GM18502 (cell line): ENCODE measurements at regions not wholly inside any gene's neighbourhood (a gene's known extent, or its start where the extent isn't known, plus 50 kb on each side); places are given as distances from the start of the nearest gene placed in this dataset.

Source experiments
- ATAC-seq: cut with Tn5 transposase; IDR thresholded peaks from one replicate; pipeline ENCODE4 v1.9.1; 2021; ENCODE audit warnings: mild to moderate bottlenecking; ENCODE audit not compliant: unreplicated experiment, poor library complexity

GRCh38 chr14:44036248-44036647 lies 470.8 kb downstream of the FSCB start:
- no peak for ATAC-seq

DNA sequence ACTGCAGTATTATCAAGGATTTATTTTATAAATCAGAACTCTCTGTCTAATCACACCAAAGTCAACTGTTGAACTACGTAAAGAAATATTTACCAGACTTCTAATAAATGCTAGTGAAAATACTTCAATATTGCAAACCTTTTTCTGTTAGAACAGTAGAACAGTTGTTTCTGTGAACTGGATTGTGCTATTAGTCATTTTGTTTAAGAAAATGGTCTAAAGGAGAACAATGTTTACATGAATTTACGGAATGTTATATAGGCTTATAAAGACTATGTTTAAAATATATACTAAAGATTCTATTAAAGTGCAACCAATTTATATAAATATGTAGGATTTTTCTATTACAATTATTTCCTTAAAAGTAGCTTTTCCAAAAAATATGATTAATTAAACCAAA lies 471.4 kb downstream of the FSCB start:
- no peak for ATAC-seq

DNA sequence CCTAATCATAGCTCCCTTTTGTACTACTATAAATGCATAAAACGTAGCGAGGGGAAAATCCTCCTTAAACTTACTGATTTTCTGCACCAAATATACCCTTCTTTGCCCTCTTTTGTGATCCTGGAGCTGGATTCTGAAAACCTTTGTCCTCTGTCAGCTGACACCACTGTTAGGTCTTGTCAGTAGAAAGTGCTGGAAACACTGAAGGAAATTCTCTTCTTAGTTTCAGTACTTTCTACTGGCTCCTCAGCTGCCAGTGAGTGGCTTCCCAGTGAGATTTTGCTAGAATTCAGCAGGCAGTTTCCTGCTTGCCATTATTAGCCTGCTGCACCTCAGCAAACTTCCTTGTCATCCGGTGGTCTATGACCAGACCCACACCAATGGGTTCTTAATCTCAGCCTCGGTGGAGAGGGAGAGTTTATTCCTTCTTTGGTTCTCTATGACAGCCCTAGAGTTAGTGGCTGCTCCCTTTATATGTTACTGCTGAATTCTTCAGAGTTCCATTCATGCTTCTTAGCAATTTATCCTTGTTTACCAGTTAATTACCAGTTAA lies 476.2 kb downstream of the FSCB start:
- no peak for ATAC-seq

- no peak for ATAC-seq
Observed at GRCh38 chr14:44029933-44030332, 477.1 kb downstream of the FSCB start.

GRCh38 chr14:44027397-44027796 lies 479.7 kb downstream of the FSCB start:
- no peak for ATAC-seq

DNA sequence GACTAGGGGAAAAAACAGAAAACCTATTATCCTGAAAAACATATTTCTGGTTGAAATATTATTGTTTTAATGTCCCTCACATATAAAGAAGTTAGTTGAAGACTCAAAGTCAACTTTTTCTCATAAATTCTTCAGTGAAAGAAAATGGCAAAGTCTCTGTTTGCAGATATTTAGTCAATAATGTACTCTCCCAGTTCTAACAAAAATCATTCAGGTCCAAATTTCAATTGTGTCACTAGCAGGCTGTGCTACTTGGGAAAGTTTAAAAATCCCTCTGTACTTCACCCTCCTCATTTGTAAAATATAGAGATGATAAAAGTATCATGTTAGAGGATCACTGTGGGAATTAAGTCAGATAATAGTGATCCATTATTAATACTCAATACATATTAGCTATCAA lies 496.5 kb downstream of the FSCB start:
- no peak for ATAC-seq

GRCh38 chr14:44010071-44010470 lies 497.0 kb downstream of the FSCB start:
- ATAC-seq = no peak

GRCh38 chr14:44009642-44010041 lies 497.4 kb downstream of the FSCB start:
- ATAC-seq = no peak

DNA sequence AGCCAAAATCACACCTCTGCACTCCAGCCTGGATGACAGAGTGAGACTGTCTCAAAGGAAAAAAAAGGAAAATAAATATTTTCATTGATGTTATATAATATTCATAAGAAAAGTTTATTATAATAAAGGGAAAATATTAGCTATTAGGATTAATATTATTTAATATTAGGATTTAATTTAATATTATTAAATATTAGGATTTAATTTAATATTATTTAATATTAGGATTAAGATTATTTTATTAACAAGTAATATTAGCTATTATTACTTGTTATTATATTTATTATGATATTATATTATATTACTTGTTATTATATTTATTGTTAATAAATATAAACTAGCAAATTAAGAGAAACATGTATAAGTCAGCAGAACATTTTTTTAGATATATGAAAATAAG lies 518.1 kb downstream of the FSCB start:
- ATAC-seq = no peak

DNA sequence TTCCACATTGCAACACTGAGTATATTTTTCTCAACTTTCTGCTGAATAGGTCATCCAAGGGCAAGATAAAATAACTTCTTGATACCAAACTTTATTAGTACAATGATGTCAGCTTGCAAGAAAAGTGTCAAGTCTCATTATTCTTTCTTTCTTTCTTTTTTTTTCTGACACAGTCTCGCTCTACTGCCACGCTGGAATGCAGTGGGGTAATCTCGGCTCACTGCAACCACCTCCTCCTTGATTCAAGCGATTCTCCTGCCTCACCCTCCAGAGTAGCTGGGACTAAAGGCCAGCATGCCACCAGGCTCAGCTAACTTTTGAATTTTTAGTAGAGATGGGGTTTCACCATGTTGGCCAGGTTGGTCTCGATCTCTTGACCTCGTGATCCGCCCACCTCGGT lies 523.4 kb downstream of the FSCB start:
- ATAC-seq = no peak

GRCh38 chr14:43981135-43981768 lies 525.8 kb downstream of the FSCB start:
- ATAC-seq = no peak

DNA sequence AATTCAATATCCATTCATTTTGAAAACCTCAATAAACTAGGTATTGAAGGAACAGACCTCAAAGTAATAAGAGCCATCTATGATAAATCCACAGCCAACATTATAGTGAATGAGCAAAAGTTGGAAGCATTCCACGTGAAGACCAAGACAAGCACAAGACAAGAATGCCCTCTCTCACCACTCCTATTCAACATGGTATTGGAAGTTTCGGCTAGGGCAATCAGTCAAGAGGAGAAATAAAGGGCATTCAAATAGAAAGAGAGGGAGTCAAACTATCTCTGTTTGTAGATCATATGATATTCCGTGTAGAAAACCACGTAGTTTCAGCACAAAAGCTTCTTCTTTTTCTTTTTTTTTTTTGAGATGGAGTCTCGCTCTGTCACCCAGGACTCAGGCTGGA lies 550.3 kb downstream of the FSCB start:
- no peak for ATAC-seq

DNA sequence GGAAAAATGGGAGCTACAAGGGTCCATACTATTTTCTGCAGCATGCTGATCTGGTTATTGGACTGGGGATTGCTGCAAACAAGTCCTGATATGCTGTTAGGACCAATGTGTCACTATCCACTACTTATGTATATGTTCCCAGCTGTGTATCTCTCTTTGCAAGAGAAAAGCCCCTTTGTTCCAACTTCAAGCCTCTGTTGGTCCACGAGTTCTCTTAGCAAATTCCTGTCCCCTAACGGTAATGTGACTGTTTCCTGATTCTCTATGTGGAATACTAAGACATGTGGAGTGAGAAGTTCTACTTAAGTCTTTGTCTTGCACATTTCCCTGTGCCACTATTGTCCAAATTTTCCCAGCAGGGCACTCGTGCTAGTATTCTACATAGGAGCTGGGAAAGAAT lies 557.7 kb downstream of the FSCB start:
- ATAC-seq = no peak

DNA sequence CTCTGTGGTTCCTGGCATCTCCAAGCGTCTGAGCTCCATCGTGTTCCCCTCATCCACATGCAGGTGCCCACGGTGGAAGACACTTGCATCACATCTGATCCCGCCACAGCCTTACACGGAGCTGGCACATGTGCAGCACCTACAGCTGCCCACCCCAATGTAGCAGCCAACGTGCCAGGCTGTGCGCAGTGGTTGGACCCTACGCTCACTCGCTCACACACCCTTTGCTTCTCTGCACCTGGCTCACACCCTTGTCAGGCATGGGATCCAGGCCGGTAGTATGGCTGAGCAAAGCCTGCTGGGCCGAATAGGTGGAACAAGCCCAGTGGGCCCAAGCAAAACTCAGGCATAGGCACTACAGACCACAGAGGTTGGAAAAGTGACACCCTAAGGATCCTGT lies 567.2 kb downstream of the FSCB start:
- ATAC-seq = no peak

DNA sequence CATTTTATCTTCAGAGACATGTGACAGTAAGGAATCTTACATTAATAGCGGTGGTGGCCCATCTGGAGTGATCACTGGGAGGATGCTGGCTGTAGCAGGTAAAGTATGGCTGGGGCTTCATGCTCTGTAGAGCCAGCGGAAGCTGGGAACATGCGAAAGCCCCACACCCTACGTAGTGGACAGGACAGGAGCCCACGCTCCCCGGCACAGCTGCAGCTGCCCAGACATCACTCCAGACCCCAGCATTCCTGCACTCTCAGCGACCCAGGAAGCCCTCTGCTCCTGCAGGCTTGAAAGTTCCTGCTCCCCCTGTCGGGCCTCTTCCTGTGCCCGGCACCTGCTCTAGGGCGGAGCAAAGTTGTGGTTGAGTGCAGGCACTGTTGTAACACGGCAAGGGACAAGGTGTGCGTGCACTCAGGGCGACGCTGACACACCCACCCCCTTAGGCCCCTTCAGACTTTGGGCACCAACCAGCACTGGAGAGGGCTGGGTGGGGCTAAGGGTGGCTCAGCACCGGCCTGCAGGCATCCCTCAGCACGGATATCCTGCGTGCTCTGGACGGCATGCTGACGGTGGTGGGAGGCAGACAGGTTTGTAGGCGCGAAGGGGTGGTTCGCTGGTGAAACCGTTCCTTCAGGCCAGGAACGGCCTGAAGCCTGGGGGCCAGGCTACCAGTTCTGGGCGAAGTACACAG lies 568.3 kb downstream of the FSCB start:
- no peak for ATAC-seq

- no peak for ATAC-seq
Observed at GRCh38 chr14:43937001-43937400, 570.1 kb downstream of the FSCB start.

DNA sequence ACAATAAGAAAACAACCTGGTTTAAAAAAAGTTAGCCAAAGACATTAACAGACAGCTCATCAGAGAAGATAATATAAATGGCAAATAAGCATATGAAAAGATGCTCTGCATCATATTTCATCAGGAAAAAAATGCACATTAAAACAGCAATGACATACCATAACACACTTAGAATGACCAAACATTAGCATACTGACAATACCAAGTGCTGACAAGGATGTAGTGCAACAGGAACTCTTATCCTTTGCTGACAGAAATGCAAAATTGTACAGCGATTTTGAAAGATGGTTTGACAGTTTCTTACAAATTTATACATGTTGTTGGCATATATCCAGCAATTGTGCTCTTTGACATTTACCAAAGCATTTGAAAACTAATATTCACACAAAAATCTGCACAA lies 573.0 kb downstream of the FSCB start:
- no peak for ATAC-seq

DNA sequence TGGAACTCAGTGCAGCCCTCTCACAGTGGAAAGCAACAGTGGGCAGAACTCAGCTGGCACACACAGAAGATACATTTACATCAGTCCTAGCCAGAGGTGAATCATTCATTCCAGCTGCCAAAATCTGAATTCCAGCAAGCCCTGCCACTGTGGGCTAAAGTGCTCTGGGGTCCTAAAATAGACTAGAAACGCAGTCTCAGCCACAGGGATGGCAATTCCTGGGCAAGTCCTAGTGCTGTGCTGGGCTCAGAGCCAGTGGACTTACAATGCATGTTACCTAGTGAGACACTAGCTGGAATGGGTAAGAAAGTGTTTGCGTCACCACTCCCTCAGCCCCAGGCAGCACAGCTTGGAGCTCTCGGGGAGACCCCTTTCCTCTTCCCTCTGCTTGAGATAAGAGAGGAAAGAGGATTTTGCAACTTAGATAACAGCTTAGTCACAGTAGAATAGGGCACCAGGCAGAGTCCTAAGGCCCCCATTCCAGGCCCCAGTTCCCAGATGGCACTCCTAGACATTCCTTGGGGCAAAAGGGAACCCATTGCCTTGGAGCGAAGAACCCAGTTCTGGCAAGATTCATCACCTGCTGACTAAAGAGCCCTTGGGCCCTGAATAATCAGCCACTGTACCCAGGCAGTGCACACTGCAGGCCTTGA lies 592.9 kb downstream of the FSCB start:
- ATAC-seq = no peak

GRCh38 chr14:43903209-43903608 lies 603.9 kb downstream of the FSCB start:
- no peak for ATAC-seq

- ATAC-seq = no peak
Observed at GRCh38 chr14:43901911-43902673, 605.0 kb downstream of the FSCB start.

DNA sequence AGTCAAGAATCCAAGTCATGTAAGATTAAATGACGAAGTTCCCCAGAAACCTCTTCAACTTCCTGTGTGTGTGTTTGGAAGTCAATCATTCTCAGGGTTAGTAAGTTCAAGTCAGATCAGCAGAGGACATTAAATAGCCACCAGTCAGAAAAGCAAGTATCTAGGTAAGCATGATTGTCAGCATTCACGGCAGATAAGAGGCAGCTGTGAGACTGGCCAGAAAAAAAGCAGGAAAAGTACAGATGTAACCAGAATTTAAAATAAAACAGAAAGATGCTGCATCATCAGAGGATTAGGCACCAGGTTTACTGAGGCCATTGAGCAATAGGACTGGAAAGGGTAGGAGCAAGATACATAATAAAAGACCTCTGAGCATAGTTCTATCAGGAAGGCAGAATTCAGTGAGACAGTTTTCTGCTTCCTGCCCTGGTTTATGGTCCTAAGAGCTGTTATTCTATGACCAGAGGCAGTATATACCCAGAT lies 606.9 kb downstream of the FSCB start:
- ATAC-seq = no peak
